H1 (cell line): ENCODE measurements at regions not wholly inside any gene's neighbourhood (a gene's known extent, or its start where the extent isn't known, plus 50 kb on each side); places are given as distances from the start of the nearest gene placed in this dataset.

Experiments
- CTCF ChIA-PET: fragments of 300-600 bp; sonication (Branson Sonifier 250); formaldehyde crosslinking; loops from one replicate; lab custom pipeline; 2021; ENCODE audit not compliant: partially characterized antibody; lab: Charles Lee
- POLR2A ChIA-PET: fragments of 300-600 bp; sonication (Branson Sonifier 250); formaldehyde crosslinking; loops from one replicate; lab custom pipeline; 2021; ENCODE audit warnings: inconsistent platforms; ENCODE audit not compliant: partially characterized antibody; lab: Charles Lee
- DNase-seq, 2 experiments: peaks; one replicate each; pipeline versions ENCODE4 v3.0.0 to v3.0.0-alpha.2; 2010 to 2022; ENCODE audit warnings: low spot score in 2 of 2, low read depth in 1 of 2, mixed read lengths in 1 of 2
- FAIRE-seq: peaks from 2 replicates; lab custom pipeline; 2011; peaks lifted over from hg19 to GRCh38; lab: Jason Lieb, UNC
- H2AFZ ChIP-seq: 2 replicates; pipeline ENCODE4 v1.8.1; 2012; ENCODE audit warnings: low read length, inconsistent platforms
- H2AK5ac ChIP-seq: 2 replicates; pipeline ENCODE4 v1.6.1; 2013; ENCODE audit warnings: low read depth, low read length
- H2BK120ac ChIP-seq: replicated peaks from 2 replicates; pipeline ENCODE3; 2013; ENCODE audit warnings: low read depth, low read length, inconsistent platforms
- H2BK12ac ChIP-seq: 2 replicates; pipeline ENCODE4 v1.6.1; 2013; ENCODE audit warnings: low read depth, low read length
- H2BK15ac ChIP-seq: 2 replicates; pipeline ENCODE4 v1.6.1; 2013; ENCODE audit warnings: low read length
- H2BK20ac ChIP-seq: 2 replicates; pipeline ENCODE4 v1.6.1; 2013; ENCODE audit warnings: low read length
- H2BK5ac ChIP-seq: 2 replicates; pipeline ENCODE4 v1.6.1; 2013; ENCODE audit warnings: low read depth, low read length
- H3K14ac ChIP-seq: 2 replicates; pipeline ENCODE4 v1.6.1; 2013; ENCODE audit warnings: inconsistent platforms; ENCODE audit not compliant: insufficient read length
- H3K18ac ChIP-seq: 2 replicates; pipeline ENCODE4 v1.6.1; 2013; ENCODE audit warnings: low read length; ENCODE audit errors: extremely low read depth
- H3K23ac ChIP-seq: 2 replicates; pipeline ENCODE4 v1.6.1; 2013; ENCODE audit warnings: inconsistent platforms; ENCODE audit not compliant: insufficient read length
- H3K23me2 ChIP-seq: 2 replicates; pipeline ENCODE4 v1.6.1; 2013; ENCODE audit warnings: low read depth, low read length
- H3K27ac ChIP-seq: 2 replicates; pipeline ENCODE4 v1.6.1; 2011; ENCODE audit warnings: low read depth, low read length, inconsistent platforms
- H3K27me3 ChIP-seq, 4 experiments: replicated peaks in 1 of 4; 1 replicate in 1 of 4; 2 replicates in 3 of 4; pipeline versions ENCODE4 v1.6.1 to v1.8.1; 2011 to 2013; ENCODE audit warnings: low read length in 3 of 4, mild to moderate bottlenecking in 3 of 4, inconsistent platforms in 2 of 4, mixed read lengths in 2 of 4, moderate library complexity in 1 of 4; ENCODE audit not compliant: control insufficient read depth in 3 of 4, insufficient read depth in 3 of 4; ENCODE audit errors: extremely low read depth in 1 of 4
- H3K36me3 ChIP-seq, 4 experiments: 2 replicates each; pipeline versions ENCODE4 v1.6.1 to v1.8.1; 2011 to 2013; ENCODE audit warnings: mild to moderate bottlenecking in 4 of 4, low read length in 3 of 4, moderate library complexity in 2 of 4, control low read depth in 1 of 4, inconsistent platforms in 1 of 4; ENCODE audit not compliant: insufficient read depth in 4 of 4, control insufficient read depth in 2 of 4
- H3K4ac ChIP-seq: replicated peaks from 2 replicates; pipeline ENCODE3; 2013; ENCODE audit warnings: low read length, low read depth, mixed read lengths, inconsistent platforms; ENCODE audit not compliant: insufficient read length
- H3K4me1 ChIP-seq, 4 experiments: replicated peaks in 1 of 4; 1 replicate in 1 of 4; 2 replicates in 3 of 4; pipeline versions ENCODE4 v1.6.1 to v1.8.1; 2011 to 2013; ENCODE audit warnings: low read length in 3 of 4, inconsistent platforms in 2 of 4, mixed read lengths in 1 of 4; ENCODE audit not compliant: insufficient read depth in 4 of 4, control insufficient read depth in 3 of 4
- H3K4me2 ChIP-seq, 2 experiments: 2 replicates each; pipeline versions ENCODE4 v1.6.1 to v1.8.1; 2011 to 2013; ENCODE audit warnings: low read depth in 2 of 2, low read length in 2 of 2, control low read depth in 1 of 2, inconsistent platforms in 1 of 2, mild to moderate bottlenecking in 1 of 2; ENCODE audit not compliant: insufficient read depth in 1 of 2
- H3K4me3 ChIP-seq, 4 experiments: fragments of 200-600, 300-600 bp in 1 of 4; sonication (generic), shearing (Covaris generic), sonication (Bioruptor Twin) in 1 of 4; 2 replicates each; pipeline versions ENCODE4 v1.5.1 to v1.8.1; 2011 to 2016; ENCODE audit warnings: low read length in 4 of 4, low read depth in 3 of 4, control low read depth in 2 of 4, inconsistent platforms in 2 of 4, mild to moderate bottlenecking in 2 of 4, mixed read lengths in 1 of 4, moderate library complexity in 1 of 4; ENCODE audit not compliant: insufficient read depth in 2 of 4; ENCODE audit errors: extremely low read depth in 1 of 4
- H3K56ac ChIP-seq: replicated peaks from 2 replicates; pipeline ENCODE3; 2013; ENCODE audit warnings: low read depth, mild to moderate bottlenecking, mixed read lengths, low read length, inconsistent platforms; ENCODE audit not compliant: insufficient read length
- H3K79me1 ChIP-seq: 2 replicates; pipeline ENCODE4 v1.6.1; 2013; ENCODE audit warnings: low read depth, low read length, control low read depth
- H3K79me2 ChIP-seq, 2 experiments: 2 replicates each; pipeline versions ENCODE4 v1.6.1 to v1.8.1; 2012 to 2013; ENCODE audit warnings: low read length in 2 of 2, mild to moderate bottlenecking in 2 of 2, inconsistent platforms in 1 of 2; ENCODE audit not compliant: insufficient read depth in 2 of 2, control insufficient read depth in 1 of 2
- H3K9ac ChIP-seq, 4 experiments: replicated peaks in 1 of 4; 1 replicate in 1 of 4; 2 replicates in 3 of 4; pipeline versions ENCODE4 v1.6.1 to v1.8.1; 2011 to 2013; ENCODE audit warnings: low read depth in 3 of 4, low read length in 3 of 4, control low read depth in 2 of 4, mild to moderate bottlenecking in 2 of 4, moderate library complexity in 2 of 4, inconsistent platforms in 1 of 4; ENCODE audit errors: extremely low read depth in 1 of 4
- H3K9me3 ChIP-seq, 2 experiments: 2 replicates each; pipeline versions ENCODE4 v1.6.1 to v1.8.1; 2012 to 2013; ENCODE audit warnings: mild to moderate bottlenecking in 2 of 2, moderate library complexity in 2 of 2, control low read depth in 1 of 2, inconsistent platforms in 1 of 2, low read depth in 1 of 2, low read length in 1 of 2, mixed read lengths in 1 of 2; ENCODE audit not compliant: insufficient read depth in 2 of 2
- H4K20me1 ChIP-seq, 2 experiments: replicated peaks in 1 of 2; 2 replicates each; pipeline versions ENCODE3 to v1.8.1; 2011 to 2013; ENCODE audit warnings: inconsistent platforms in 2 of 2, low read length in 2 of 2, mild to moderate bottlenecking in 1 of 2; ENCODE audit not compliant: insufficient read depth in 2 of 2, control insufficient read depth in 1 of 2
- H4K5ac ChIP-seq: 2 replicates; pipeline ENCODE4 v1.6.1; 2013; ENCODE audit warnings: low read length, low read depth, mixed read lengths, inconsistent platforms; ENCODE audit not compliant: insufficient read length
- H4K8ac ChIP-seq: 2 replicates; pipeline ENCODE4 v1.8.0; 2013; ENCODE audit warnings: mild to moderate bottlenecking, moderate library complexity, low read length, inconsistent platforms; ENCODE audit not compliant: insufficient read depth; ENCODE audit errors: extremely low read depth
- H4K91ac ChIP-seq: replicated peaks from 2 replicates; pipeline ENCODE3; 2013; ENCODE audit warnings: low read length, mixed read lengths, inconsistent platforms; ENCODE audit not compliant: insufficient read length
- SIN3A ChIP-seq, 2 experiments: IDR thresholded peaks in 1 of 2; conservative IDR thresholded peaks in 1 of 2; 2 replicates each; pipeline ENCODE4 v1.6.1; 2011 to 2012; ENCODE audit warnings: low read length in 2 of 2, improper control_type of control experiment in 1 of 2, low read depth in 1 of 2, mild to moderate bottlenecking in 1 of 2
- WGBS, 2 experiments: shearing (Covaris generic) in 1 of 2; methylation state at CpG; one replicate each; pipeline versions ENCODE4 v1.1.6 to v1.1.7; 2013 to 2015; ENCODE audit warnings: low lambda C conversion rate in 2 of 2, mixed read lengths in 2 of 2, inconsistent platforms in 1 of 2, low coverage in 1 of 2, missing lambda C conversion rate in 1 of 2; ENCODE audit not compliant: insufficient replicate concordance in 2 of 2, insufficient coverage in 1 of 2, insufficient read length in 1 of 2; ENCODE audit errors: extremely low coverage in 1 of 2, missing lambda C conversion rate in 1 of 2; 5-methylcytosine and 5-hydroxymethylcytosine counted together

DNA sequence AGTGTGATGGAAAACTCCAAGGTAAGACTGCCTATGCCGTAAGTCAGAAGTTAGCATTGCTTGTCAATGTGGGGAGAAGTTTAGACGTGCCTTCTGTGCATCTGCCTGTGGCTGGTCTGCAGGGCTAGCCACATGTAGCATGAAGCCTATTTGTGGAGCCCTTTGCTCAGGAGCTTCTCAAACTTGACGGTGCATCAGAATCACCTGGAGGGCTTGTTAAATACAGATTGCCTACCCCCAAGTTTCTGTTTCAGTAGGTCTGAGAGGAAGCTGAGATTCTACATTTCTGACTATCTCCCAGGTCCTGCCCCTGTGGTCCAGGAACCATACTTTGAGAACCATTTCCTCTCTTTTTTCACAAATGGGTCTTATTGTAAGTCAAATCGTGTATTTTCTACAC is 292.1 kb upstream of the TPM1 start:
- no peak for FAIRE-seq
- WGBS, 2 experiments: 96% methylated on average over 4 of the region's 4 CpGs; no CpG with 5 or more reads in 1 of the 2 experiments

More for the DNA sequence above, 292.1 kb upstream of the TPM1 start:
- H4K91ac ChIP-seq: peak overlapping the region; percentile 56
- no peaks in the 10 kb centered on the region for H3K79me2 ChIP-seq
- H2BK20ac ChIP-seq: 0 out of 2 replicates have a peak overlapping the region, but pooled peaks have one; percentile 13
- no peaks in the 10 kb centered on the region for H3K79me1 ChIP-seq
- H4K8ac ChIP-seq: no peak overlapping the region
- H4K5ac ChIP-seq: no peak overlapping the region
- H3K4me2 ChIP-seq: no peak overlapping the region; a peak in 1 of 4 replicates
- no peaks in the 10 kb centered on the region for H3K9me3 ChIP-seq
- no peak overlapping the region for H3K14ac ChIP-seq
- H3K18ac ChIP-seq: no peak overlapping the region
- H3K27ac ChIP-seq: no peak overlapping the region
- H2AK5ac ChIP-seq: no peak overlapping the region
- H2BK12ac ChIP-seq: no peak overlapping the region
- no peaks in the 10 kb centered on the region for H3K23me2 ChIP-seq
- H4K20me1 ChIP-seq: no peaks in the 10 kb centered on the region
- no peak overlapping the region for H2BK120ac ChIP-seq
- no peak for DNase-seq
- ChIA-PET POLR2A (no interaction called here), CTCF (interaction anchor here (1.5 to 1.7 kb wide), 3 partner anchors 8 to 10 kb away, joined by 3 to 10 read pairs (median 5); no protein-coding TSS in a partner anchor)
- peaks cover 0 to 10% (median 7%) of the 10 kb centered on the region in 4 experiments; a peak in 5 of 7 replicates for H3K4me1 ChIP-seq
- no peak overlapping the region for H3K4me3 ChIP-seq
- H3K36me3 ChIP-seq: no peaks in the 10 kb centered on the region
- no peak overlapping the region for H2BK5ac ChIP-seq
- no peaks in the 10 kb centered on the region for H3K27me3 ChIP-seq
- no peak overlapping the region for H2AFZ ChIP-seq
- no peak overlapping the region for H3K9ac ChIP-seq
- 0 out of 2 replicates have a peak overlapping the region, but pooled peaks have one; percentile 8 for H2BK15ac ChIP-seq
- TF ChIP-seq SIN3A (conservative IDR thresholded peaks at IDR 0.05 in 1 of 2, IDR thresholded peaks at IDR 0.05 in 1 of 2; ENCODE audit: low read depth in 1 of 2, low read length in 2 of 2): no peak
- H3K4ac ChIP-seq: no peak overlapping the region
- H3K56ac ChIP-seq: no peak overlapping the region
- no peak overlapping the region for H3K23ac ChIP-seq
